ENCODE measurements at regions not wholly inside any gene's neighbourhood (a gene's known extent, or its start where the extent isn't known, plus 50 kb on each side); places are given as distances from the start of the nearest gene placed in this dataset.

DNA sequence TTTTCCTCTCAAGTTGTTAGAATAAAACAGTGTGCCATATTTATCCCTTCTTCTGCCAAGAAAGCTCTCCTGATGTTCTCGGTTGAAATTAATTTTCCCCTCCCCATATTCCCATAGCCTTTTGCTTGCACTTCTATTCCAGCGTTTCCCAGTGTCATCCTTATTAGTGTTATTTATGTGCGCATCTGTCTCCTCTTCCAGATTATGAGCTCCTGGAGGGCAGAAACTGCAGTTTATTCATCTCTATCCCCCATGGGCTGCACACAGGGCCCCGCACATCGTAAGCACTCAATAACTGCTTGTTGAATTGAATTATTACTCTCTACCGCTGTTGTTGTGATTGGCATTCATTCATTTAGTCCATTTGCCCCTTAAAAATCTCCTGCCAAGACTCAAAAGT is 149.4 kb downstream of the SOX3 start:
- CTCF ChIA-PET = interaction anchor here (0.6 to 1.9 kb wide), 4 partner anchors 32 to 152 kb away, joined by 3 to 9 read pairs (median 4); no protein-coding TSS in a partner anchor
- Histone ChIP-seq H3K9me3 (ENCODE audit: control insufficient read depth, insufficient read depth, low read depth, low read length) (no peaks in the 10 kb centered on the region), H3K27ac (ENCODE audit: extremely low read depth, low read depth, low read length) (peak overlapping the region; percentile 46; the same call in 1 of the 2 replicates), H3K4me3 (ENCODE audit: low read depth, low read length) (no peak overlapping the region), H3K4me1 (ENCODE audit: control insufficient read depth, insufficient read depth, low read length) (peaks cover 11% of the 10 kb centered on the region), H3K36me3 (ENCODE audit: control insufficient read depth in 2 of 2, insufficient read depth in 1 of 2, low read length in 2 of 2) (no peaks in the 10 kb centered on the region)
- POLR2A ChIA-PET = interaction anchor here (1.1 kb wide), 1 partner anchor 8 kb away, joined by 3 read pairs; no protein-coding TSS in a partner anchor
- peak; percentile 39 for TF ChIP-seq GLIS1 (tag by site-specific recombination; IDR thresholded peaks at IDR 0.05)
- no peak for TF ChIP-seq ZNF664 (tag by site-specific recombination; IDR thresholded peaks at IDR 0.05)
- no peak for TF ChIP-seq ZSCAN5A (tag by site-specific recombination; IDR thresholded peaks at IDR 0.05)

- Histone ChIP-seq H3K36me3 (ENCODE audit: control insufficient read depth in 2 of 2, insufficient read depth in 1 of 2, low read length in 2 of 2) (no peaks in the 10 kb centered on the region), H3K4me3 (ENCODE audit: low read depth, low read length) (no peak overlapping the region), H3K9me3 (ENCODE audit: control insufficient read depth, insufficient read depth, low read depth, low read length) (no peaks in the 10 kb centered on the region), H3K27ac (ENCODE audit: extremely low read depth, low read depth, low read length) (peak overlapping the region; percentile 46; the same call in 1 of the 2 replicates), H3K4me1 (ENCODE audit: control insufficient read depth, insufficient read depth, low read length) (peaks cover 11% of the 10 kb centered on the region)
- ChIA-PET CTCF (interaction anchor here (0.6 to 1.5 kb wide), 3 partner anchors 33 to 149 kb away, joined by 3 to 5 read pairs (median 3); no protein-coding TSS in a partner anchor), POLR2A (no interaction called here)
- TF ChIP-seq SP3 (tag by site-specific recombination; IDR thresholded peaks at IDR 0.05) (no peak), ZNF48 (tag by site-specific recombination; IDR thresholded peaks at IDR 0.05) (no peak), BCL11B (tag by site-specific recombination; IDR thresholded peaks at IDR 0.05; ENCODE audit: low read depth) (no peak), ZNF654 (tag by site-specific recombination; IDR thresholded peaks at IDR 0.05; ENCODE audit: low read depth) (no peak), SALL2 (tag by site-specific recombination; IDR thresholded peaks at IDR 0.05; ENCODE audit: borderline replicate concordance) (no peak), ZNF518A (tag by site-specific recombination; conservative IDR thresholded peaks at IDR 0.05; ENCODE audit: low read depth) (no peak), ZNF211 (tag by site-specific recombination; IDR thresholded peaks at IDR 0.05; ENCODE audit: low read depth) (no peak), HOXA7 (CRISPR knock-in tag; IDR thresholded peaks at IDR 0.05; ENCODE audit: borderline replicate concordance) (no peak), KLF16 (tag by site-specific recombination; IDR thresholded peaks at IDR 0.05) (no peak)
- TF ChIP-seq, protein P1, sequence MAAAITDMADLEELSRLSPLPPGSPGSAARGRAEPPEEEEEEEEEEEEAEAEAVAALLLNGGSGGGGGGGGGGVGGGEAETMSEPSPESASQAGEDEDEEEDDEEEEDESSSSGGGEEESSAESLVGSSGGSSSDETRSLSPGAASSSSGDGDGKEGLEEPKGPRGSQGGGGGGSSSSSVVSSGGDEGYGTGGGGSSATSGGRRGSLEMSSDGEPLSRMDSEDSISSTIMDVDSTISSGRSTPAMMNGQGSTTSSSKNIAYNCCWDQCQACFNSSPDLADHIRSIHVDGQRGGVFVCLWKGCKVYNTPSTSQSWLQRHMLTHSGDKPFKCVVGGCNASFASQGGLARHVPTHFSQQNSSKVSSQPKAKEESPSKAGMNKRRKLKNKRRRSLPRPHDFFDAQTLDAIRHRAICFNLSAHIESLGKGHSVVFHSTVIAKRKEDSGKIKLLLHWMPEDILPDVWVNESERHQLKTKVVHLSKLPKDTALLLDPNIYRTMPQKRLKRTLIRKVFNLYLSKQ (tag by site-specific recombination; IDR thresholded peaks at IDR 0.05; ENCODE audit: borderline replicate concordance) = no peak
- TF ChIP-seq, protein P2, sequence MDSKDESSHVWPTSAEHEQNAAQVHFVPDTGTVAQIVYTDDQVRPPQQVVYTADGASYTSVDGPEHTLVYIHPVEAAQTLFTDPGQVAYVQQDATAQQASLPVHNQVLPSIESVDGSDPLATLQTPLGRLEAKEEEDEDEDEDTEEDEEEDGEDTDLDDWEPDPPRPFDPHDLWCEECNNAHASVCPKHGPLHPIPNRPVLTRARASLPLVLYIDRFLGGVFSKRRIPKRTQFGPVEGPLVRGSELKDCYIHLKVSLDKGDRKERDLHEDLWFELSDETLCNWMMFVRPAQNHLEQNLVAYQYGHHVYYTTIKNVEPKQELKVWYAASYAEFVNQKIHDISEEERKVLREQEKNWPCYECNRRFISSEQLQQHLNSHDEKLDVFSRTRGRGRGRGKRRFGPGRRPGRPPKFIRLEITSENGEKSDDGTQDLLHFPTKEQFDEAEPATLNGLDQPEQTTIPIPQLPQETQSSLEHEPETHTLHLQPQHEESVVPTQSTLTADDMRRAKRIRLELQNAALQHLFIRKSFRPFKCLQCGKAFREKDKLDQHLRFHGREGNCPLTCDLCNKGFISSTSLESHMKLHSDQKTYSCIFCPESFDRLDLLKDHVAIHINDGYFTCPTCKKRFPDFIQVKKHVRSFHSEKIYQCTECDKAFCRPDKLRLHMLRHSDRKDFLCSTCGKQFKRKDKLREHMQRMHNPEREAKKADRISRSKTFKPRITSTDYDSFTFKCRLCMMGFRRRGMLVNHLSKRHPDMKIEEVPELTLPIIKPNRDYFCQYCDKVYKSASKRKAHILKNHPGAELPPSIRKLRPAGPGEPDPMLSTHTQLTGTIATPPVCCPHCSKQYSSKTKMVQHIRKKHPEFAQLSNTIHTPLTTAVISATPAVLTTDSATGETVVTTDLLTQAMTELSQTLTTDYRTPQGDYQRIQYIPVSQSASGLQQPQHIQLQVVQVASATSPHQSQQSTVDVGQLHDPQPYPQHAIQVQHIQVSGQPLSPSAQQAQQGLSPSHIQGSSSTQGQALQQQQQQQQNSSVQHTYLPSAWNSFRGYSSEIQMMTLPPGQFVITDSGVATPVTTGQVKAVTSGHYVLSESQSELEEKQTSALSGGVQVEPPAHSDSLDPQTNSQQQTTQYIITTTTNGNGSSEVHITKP (tag by site-specific recombination; IDR thresholded peaks at IDR 0.05) = no peak
These were observed 150.3 kb downstream of the SOX3 start for GRCh38 chrX:140354431-140355120.

Data from HEK293 (cell line).